GM06990 (cell line): ENCODE measurements at regions not wholly inside any gene's neighbourhood (a gene's known extent, or its start where the extent isn't known, plus 50 kb on each side); places are given as distances from the start of the nearest gene placed in this dataset.
"Not testable (repeated sequence)": the region's sequence is repeated elsewhere in the genome, so short reads cannot be mapped to it uniquely, and the experiment has no call there.

ENCODE experiments used
- DNase-seq: peaks from one replicate; pipeline ENCODE4 v3.0.0-alpha.2; 2011; ENCODE audit not compliant: insufficient read length; ENCODE audit errors: extremely low read depth
- H3K27me3 ChIP-seq: replicated peaks from 2 replicates; pipeline ENCODE4 v1.6.0; 2011; ENCODE audit warnings: low read length; ENCODE audit not compliant: control insufficient read depth, insufficient read depth
- H3K36me3 ChIP-seq: 2 replicates; pipeline ENCODE4 v1.5.1; 2011; ENCODE audit warnings: low read length; ENCODE audit not compliant: control insufficient read depth, insufficient read depth
- H3K4me3 ChIP-seq: replicated peaks from 2 replicates; pipeline ENCODE4 v1.5.1; 2011; ENCODE audit warnings: low read depth, mild to moderate bottlenecking, control low read depth, low read length
- CTCF ChIP-seq: IDR thresholded peaks from 2 replicates; pipeline ENCODE4 v1.5.1; 2011; ENCODE audit warnings: low read length, control low read depth, mild to moderate bottlenecking, inconsistent platforms; ENCODE audit not compliant: insufficient read depth, poor library complexity, severe bottlenecking

GRCh38 chr6:153357391-153357790, 226.3 kb upstream of the RGS17 start:
- no peak for TF ChIP-seq CTCF
- Histone ChIP-seq H3K4me3 (no peak overlapping the region), H3K36me3 (no peaks in the 10 kb centered on the region), H3K27me3 (no peaks in the 10 kb centered on the region)
- no peak for DNase-seq

- no peak for DNase-seq
- H3K4me3 ChIP-seq: no peak overlapping the region
- TF ChIP-seq CTCF: no peak
These were observed 209.5 kb upstream of the RGS17 start for GRCh38 chr6:153340568-153340967.

GRCh38 chr6:153334121-153334520, 203.0 kb upstream of the RGS17 start:
- H3K27me3 ChIP-seq: no peaks in the 10 kb centered on the region
- DNase-seq: no peak
- TF ChIP-seq CTCF: no peak

More at GRCh38 chr6:153340568-153340967, 209.5 kb upstream of the RGS17 start:
- Histone ChIP-seq H3K36me3 (no peaks in the 10 kb centered on the region), H3K27me3 (no peaks in the 10 kb centered on the region)

GRCh38 chr6:153331221-153331620, 200.1 kb upstream of the RGS17 start:
- H3K27me3 ChIP-seq, H3K36me3 ChIP-seq, H3K4me3 ChIP-seq: not testable (repeated sequence)

More at GRCh38 chr6:153334121-153334520, 203.0 kb upstream of the RGS17 start:
- Histone ChIP-seq H3K36me3 (no peaks in the 10 kb centered on the region), H3K4me3 (no peak overlapping the region)

GRCh38 chr6:153328194-153328593, 197.1 kb upstream of the RGS17 start:
- TF ChIP-seq CTCF: no peak
- DNase-seq: no peak
- Histone ChIP-seq H3K27me3 (no peaks in the 10 kb centered on the region), H3K4me3 (no peak overlapping the region), H3K36me3 (no peaks in the 10 kb centered on the region)

More at GRCh38 chr6:153331221-153331620, 200.1 kb upstream of the RGS17 start:
- not testable (repeated sequence) for DNase-seq

GRCh38 chr6:153325661-153326060, 194.6 kb upstream of the RGS17 start:
- Histone ChIP-seq H3K27me3 (no peaks in the 10 kb centered on the region), H3K36me3 (no peaks in the 10 kb centered on the region), H3K4me3 (no peak overlapping the region)
- no peak for DNase-seq
- no peak for TF ChIP-seq CTCF
